GM18499 (cell line): ENCODE measurements at regions not wholly inside any gene's neighbourhood (a gene's known extent, or its start where the extent isn't known, plus 50 kb on each side); places are given as distances from the start of the nearest gene placed in this dataset.

Source experiments
- ATAC-seq: cut with Tn5 transposase; IDR thresholded peaks from one replicate; pipeline ENCODE4 v1.9.1; 2021; ENCODE audit warnings: moderate number of reproducible peaks; ENCODE audit not compliant: insufficient read depth, unreplicated experiment

DNA sequence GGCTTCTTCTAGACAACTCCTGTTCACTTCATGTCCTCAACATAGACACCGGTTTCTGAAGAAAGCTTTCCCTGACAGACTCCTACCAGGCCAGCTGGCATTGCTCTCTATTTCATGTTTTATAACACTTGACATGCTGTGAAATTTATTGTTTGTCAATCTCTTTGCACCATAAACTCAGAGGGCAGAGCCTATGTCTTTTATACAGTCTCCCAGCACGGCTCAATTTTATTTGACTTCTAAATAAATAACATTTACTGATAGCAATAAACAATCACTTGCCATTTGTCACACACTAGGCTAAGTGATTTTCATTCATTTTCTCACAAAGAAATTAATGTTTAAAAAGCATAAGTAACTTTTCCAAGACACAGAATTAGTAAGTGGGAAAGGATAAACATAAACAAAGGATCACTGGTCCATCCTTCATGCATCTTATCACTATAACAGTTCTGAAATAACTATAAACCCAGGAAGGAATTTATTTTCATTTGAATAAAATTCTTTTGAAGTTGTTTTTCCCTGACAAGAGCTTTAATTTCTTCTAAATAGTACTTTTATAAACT is 577.6 kb downstream of the TECRL start:
- ATAC-seq = no peak

DNA sequence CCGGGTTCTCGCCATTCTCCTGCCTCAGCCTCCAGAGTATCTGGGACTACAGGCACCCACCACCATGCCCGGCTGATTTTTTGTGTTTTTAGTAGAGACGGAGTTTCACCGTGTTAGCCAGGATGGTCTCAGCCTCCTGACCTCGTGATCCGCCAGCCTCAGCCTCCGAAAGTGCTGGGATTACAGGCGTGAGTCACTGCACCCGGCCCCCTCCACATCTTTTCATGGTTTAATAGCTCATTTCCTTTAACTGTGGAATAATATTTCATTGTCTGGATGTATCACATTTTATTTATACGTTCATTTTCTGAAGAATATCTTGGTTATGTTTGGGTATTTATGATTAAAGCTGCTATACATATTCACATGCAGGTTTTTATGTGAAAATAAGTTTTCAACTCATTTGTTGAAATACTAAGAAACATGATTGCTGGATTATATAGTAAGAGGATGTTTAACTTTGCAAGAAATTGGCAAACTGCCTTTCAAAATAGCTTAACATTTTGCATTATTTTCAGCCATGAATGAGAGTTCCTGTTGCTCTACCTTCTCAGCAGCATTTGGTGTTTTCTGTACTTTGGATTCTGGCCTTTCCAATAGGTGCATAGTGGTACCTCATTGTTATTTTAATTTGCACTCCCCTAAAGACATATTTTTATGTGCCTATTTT is 591.9 kb downstream of the TECRL start:
- ATAC-seq = no peak

DNA sequence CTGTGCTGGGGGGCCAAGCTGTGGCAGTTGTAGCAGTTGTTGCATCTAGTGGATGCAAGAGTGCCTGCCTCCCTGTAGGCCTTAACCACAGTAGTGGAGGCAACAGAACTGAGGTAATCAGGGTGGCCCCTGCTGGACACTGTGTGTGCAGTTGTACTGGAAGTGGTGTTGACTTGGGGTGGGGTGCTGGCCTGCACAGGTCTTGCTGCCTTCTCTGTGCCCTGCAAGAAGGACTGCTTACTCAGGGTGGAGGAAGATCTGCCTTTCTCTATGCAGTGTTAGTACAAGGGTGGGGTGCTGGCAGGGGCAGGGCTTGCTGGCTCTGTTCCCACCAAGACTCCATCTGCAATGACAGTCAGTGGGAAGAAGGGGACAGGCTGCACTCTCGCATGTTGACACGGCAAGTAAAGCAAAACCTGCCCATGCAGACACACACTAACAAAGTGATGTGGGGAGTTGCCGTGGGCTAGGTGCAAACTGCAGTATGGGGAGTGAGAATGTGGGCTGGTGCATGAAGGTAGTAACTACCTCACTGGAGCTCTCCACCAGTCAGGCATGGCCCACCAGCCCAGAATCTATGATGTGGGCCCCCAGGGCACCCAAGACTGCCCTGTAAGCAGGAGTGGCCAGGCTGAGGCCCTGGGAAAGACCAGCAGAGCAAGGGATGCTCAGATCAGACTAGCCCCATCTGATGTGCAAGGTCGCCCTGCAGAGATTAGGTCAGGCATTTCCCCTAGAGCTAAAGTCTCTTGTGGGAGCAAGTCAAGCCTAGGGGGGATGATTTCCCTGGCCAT is 594.9 kb downstream of the TECRL start:
- ATAC-seq = no peak

DNA sequence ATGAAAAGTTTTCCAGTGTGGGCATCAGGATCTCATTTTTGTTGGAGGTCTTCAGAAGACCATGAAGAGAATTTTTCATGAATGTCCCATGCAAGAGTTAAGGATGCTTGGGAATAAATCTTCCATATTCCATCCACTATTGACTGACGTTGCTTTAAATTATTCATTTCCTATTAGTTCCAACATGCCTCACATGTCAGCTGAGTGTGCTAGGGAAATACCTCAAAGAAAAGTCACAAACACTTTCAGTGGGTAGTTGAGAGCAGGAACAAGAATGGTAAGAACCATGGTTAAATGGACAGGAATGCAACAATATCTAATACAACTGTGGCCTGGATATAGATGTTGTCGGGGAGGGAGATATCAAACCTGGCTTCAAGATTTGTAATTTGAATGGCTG is 610.1 kb downstream of the TECRL start:
- ATAC-seq = no peak

DNA sequence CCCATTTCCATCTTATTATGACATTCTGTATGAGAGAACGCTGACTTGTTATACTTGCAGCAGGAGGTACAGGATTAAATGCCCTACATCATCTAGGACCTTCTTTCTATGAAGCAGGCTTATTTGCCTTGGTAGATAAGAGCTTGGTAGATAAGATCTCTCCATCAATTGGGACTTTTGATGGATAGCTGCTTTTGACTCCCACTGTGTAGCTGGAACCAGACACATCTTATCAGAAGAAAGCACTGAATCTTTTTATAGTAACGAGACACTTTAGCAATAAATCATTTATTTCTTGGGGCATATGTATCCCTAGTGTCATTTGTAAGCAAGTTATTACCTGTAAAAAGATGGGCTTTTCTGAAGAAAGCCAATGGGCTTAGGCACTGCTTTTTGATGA is 613.9 kb downstream of the TECRL start:
- no peak for ATAC-seq

DNA sequence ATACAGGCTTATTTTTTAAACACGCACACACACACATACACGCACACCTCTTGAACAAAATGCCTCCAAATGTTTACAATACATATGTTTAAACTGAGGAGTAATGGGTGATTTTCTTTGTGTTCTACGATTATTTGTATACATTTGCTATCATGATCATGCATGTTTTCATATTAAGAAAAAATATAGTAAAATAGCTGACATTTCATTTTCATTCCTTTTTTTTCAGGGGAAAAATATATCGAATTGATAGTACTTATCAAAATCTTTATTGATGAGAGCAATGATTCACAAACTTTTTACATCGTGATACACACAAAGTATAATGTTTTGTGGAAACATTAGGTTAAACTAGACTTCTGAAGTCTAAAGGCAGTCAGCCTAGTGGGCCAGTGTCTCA is 618.9 kb downstream of the TECRL start:
- no peak for ATAC-seq

DNA sequence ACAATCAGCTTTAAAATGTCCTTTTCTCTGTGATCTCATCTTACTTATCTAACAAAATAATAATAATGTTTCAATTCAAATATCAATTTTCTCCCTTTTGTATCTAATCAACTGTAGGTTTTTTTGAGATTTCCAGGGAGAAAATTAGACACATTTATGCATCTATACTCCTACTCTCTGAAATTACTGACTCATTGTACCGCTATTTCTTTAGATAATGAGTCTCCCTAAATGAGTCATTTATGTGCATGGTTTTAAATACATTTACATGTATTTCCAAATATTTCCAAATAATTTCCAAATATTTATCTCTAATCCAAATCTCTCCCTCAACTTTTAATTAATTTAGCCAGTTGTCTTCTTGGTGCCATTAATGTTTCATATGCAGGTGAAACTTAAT is 621.0 kb downstream of the TECRL start:
- no peak for ATAC-seq

DNA sequence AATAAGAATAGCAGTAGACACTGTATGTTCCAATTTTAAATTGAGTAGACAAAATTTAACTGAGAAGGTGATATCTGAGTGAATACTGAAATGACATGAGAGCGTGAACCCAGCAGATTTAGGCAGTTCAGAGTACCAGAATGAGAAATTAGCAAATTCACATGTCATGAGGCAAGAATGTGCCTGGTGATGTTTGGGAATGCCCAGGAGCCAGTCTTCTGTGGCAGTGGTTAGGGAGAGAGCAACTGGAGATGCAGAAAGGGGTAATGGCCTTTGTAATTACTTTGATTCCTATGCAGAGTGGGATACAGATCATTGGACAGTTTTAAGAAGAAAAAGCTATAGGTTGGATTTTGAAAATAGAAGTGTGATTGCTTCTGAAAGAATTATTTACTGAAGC is 621.9 kb downstream of the TECRL start:
- no peak for ATAC-seq

DNA sequence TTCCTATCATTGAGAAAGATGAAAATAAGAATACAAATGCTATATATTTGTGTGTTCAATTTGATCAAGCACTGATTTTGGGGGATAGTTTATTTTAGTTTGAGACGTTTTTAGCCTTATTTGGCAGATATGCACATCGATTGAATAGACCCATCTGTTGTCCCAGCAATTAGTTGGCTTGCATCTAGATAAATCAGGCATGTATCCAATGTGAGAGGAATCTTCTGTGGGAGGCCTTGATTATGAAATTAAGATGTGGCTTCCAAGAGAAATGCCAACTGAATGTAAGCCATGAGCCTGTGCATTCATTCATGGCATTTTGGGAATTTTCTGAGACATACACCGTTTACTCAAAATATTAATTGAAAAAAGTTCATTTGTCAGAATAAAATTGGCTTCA is 623.1 kb downstream of the TECRL start:
- ATAC-seq = no peak

DNA sequence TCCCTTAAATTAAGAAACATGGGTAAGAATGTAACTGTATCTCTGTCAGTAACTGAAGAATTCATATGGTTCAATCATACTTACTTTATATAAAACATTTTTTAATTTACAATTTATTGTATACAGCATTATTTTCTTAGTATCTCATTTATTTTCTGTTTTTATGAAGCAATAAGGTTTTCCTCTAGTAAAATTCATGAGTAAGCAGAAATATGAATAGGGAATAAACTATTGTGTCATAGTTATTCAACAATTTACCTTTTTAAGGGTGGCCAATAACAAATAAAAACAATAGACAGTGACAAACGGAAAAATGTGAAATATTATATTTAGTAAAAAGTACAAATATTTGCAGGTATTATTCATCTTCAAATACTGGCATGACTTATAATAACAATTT is 624.4 kb downstream of the TECRL start:
- ATAC-seq = no peak

DNA sequence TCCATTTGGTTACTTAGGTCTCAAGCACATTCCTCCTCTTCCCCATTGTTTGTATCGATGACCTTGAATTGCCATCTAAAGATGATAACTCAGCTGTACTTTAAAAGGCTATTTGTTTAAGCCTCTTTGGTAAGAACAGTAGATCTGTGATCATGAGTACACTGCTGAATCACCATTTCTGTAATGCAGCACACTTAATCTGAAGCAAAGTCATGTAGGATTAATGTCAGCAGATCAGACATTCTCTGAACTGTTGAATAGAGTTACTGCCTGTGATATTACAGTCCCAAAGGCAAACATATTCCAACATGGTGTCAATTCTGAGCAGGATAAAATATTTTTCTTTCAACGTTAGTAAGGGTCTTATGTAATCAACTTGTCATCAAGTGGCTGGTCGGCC is 631.6 kb downstream of the TECRL start:
- no peak for ATAC-seq

DNA sequence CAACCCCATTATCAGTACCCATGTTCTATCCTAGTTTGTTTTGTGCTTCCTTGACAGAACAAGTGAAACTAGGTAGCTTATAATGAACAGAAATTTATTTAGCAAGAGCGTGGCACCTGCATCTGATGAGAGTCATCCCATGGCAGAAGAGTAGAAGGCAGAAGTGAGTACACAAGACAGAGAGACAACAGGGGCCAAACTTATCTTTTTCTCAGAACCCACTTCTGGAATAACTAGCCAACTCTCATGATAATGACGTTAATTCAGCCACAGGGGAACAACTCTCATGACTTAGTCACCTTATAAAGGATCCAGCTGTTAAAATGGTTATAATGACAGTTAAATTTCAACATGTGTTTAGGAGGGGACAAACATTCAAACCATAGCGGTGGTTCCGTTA is 644.9 kb downstream of the TECRL start:
- ATAC-seq = no peak

DNA sequence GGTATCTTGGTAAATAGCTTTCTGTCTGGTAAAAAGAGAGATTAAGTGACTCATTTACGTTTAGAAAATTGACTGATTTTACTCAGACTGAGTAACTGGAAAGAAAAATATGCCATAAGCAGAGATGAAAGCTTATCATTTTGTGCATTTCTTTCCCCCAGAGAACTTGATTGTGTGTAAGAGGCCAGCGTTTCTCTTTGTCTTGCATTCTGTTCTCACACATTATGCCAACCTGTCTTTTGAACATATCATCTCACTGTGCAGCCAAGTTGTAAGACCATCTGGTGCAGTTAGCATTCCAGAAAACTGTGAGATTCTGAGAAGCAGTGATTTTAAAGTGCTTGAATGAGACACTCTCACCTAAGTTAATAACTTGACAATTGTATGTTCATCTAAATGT is 651.3 kb downstream of the TECRL start:
- no peak for ATAC-seq

DNA sequence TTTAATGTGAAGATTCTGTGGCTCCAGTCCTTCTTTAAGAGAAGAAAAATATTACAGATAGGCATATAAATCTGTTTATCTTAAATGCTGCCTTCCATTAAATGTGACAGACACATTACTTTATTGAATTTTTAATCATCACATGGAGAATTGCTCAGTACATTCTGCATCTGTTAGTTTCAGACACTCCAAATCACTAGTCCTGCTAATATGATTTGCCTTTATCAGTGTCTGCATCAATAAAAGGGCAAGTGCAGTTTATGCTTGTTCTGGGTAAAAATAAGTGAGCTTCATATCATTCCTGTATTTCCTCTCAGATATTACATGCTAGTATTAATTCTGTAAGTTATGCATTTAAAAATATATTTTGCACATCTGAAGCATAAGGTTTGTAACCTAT is 666.4 kb downstream of the TECRL start:
- no peak for ATAC-seq

DNA sequence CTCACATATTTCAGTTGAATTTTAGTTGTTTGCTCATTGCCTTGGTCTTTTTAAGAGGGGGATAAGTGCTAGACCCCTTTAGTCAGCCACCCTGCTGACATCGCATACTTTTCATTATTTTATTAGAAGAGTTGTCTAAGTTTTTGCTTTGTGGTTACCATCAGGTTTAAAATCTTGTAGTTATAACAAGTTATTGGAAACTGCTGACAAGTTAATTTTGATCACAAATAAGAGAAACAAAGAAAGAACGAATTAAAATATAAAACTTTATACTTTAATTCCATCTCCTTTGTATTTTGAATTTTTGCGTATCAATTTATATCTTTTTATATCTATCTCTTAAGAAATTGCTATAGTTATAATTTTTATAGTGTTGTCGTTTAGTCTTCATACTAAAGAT is 679.7 kb downstream of the TECRL start:
- no peak for ATAC-seq

DNA sequence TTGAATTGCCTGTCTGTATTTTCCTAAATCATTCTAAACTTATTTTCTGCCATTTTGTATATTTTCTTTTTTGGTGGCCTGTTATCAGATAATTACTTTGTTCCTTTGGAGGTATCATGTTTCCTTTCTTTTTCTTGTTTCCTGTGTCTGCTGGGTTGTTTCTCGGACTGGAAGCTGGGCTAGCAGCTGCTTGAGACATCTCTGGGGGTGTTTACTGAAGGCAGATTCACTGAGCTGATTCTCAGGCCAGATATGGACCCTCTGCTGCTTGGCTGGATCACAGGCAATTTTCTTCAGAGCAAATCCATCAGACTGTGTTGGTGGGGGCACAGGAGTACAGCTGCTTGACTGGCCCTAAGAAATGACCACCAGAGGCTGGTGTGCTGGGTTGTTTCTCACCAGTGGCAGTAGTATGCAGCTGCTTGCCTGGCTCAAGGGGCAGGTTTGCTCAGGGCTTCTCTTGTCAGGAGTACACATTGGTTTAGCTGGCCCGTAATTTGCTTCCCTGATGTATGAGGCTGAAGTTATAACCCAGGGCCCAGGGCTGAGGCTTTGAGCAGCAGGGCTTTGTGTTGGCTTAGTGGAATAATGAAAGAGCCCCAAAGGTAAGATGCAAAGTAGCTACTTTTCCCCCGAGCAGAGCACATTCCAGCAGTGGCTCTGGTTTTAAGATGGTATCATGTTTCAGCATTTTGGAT is 680.6 kb downstream of the TECRL start:
- no peak for ATAC-seq

DNA sequence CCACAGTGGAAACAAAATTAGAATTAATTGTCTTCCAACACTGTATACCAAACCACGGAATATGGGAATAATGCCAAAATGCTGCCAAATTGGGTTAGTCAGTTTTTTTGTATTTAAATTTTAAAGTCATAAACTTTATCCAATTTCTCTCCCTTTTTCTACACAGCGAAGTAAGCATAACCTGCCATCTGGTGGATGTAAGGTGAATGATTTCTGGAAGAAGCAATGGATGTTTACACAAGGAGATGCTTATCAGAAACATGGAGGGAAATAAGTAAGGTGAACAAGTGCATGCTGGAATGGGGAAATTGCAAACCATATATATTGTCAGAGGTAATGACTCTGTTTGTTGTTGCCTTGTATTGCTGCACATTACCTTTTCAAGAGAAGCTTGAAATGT is 691.9 kb downstream of the TECRL start:
- ATAC-seq = no peak

DNA sequence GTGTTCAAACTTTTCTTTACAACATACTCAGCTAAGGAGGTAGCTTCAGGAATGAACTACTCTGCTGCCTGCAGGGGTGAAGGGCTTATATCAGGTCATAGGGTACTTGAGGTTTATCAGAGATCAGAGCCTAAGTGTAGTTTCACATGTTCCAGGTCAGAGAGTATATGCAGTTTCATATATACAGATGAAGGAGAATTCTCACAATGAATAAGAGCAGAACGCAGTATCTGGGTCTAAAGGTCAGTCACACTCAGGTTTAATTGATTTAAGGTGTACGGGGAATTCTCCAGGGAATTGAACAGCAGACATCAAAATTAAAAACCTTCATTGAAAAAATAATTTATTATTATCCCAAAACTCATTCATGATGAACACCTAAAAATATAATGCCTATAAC is 700.6 kb downstream of the TECRL start:
- ATAC-seq = no peak

DNA sequence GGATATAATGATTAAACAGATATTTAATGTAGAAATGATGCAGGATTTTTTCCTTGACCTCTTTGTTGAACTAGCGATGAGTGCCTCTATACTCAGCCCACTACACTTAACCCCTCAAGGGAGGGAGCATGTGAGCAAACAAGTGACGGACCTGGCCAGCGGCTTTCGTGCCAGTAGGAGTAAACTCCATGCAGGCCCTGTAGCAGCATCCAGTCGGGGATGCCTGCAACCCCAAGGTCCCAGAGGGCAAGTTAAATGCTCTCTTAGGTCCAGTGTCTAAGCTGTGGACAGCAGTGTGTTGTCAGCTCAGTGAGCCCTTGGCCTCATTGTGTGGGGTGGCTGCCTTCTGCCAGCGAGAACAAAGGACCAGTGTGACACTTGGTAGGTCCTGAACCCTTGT is 708.7 kb downstream of the TECRL start:
- no peak for ATAC-seq

DNA sequence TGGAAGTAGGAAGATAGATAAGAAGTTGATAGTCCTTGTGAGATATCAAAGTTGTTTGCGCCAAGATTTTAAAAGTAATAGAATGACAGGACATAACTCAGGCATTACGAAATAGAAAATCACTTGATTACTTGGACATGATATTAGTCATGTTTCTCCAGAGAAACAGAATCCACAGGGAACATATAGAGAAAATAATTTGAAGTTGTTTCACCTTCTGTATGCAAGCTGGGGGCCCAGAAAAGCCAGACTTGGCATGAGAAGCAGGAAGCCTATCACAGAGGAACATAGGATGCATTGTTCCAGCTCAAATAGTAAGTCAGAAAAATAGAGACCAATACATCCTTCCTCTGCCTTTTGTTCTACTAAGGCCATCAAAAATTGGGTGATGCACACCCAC is 715.9 kb downstream of the TECRL start:
- ATAC-seq = no peak

DNA sequence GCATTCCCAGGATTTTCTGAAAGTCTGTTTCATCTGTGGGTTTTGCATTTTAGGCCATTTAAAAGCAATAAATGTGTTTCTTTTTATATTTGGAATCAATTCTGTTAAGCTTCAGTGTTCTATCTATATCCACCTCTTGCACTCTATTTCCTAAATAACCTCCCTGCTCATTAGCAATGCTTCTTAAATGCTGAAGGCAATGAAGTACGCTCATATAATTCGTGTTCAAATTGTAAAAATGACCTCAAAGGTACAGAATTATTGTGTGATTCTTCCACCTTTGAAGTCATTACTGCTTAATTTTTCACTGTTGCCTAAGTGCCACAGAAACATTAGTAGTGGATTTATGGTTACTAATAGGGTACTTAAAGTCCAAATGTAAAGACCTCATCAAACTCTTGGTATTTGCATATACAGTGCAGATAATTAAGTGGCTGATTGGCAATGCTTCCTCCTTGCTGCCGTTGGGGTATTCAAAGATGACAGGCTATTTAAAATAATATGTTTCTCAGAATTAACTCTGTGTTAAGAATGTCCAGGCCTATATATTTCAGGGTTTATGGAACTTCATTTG is 730.8 kb downstream of the TECRL start:
- no peak for ATAC-seq
